ENCODE measurements at regions not wholly inside any gene's neighbourhood (a gene's known extent, or its start where the extent isn't known, plus 50 kb on each side); places are given as distances from the start of the nearest gene placed in this dataset.

DNA sequence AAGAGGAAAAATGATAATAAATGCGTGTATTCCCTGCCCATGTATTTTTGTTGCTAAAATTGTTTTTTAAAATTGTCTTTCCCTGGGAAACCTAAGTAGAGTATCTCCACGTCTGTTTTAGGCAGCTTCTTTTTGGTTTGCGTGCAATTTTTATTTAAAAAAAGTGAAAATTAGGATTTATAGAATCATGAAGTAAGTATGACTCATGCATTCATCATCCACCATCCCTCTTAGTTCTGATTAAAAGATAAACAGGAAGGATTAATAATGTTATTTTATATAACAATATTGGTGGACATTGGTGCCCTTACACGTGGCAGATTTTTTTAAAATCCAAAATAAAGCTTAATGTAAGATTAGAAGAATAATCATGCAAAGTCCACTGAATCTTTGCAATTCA is 358.7 kb downstream of the MED10 start:
- no peak overlapping the region for H3K4me3 ChIP-seq (ENCODE audit: control insufficient read depth in 2 of 3, extremely low read depth in 1 of 3, insufficient read depth in 2 of 3, low read depth in 1 of 3, low read length in 3 of 3)
- TF ChIP-seq, protein P1, sequence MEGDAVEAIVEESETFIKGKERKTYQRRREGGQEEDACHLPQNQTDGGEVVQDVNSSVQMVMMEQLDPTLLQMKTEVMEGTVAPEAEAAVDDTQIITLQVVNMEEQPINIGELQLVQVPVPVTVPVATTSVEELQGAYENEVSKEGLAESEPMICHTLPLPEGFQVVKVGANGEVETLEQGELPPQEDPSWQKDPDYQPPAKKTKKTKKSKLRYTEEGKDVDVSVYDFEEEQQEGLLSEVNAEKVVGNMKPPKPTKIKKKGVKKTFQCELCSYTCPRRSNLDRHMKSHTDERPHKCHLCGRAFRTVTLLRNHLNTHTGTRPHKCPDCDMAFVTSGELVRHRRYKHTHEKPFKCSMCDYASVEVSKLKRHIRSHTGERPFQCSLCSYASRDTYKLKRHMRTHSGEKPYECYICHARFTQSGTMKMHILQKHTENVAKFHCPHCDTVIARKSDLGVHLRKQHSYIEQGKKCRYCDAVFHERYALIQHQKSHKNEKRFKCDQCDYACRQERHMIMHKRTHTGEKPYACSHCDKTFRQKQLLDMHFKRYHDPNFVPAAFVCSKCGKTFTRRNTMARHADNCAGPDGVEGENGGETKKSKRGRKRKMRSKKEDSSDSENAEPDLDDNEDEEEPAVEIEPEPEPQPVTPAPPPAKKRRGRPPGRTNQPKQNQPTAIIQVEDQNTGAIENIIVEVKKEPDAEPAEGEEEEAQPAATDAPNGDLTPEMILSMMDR (optimal IDR thresholded peaks at IDR 0.05 in 1 of 3, IDR thresholded peaks at IDR 0.05 in 1 of 3, conservative IDR thresholded peaks at IDR 0.05 in 1 of 3; ENCODE audit: extremely low read depth in 1 of 3, insufficient read depth in 2 of 3, low read length in 3 of 3): no peak
- TF ChIP-seq EZH2 (IDR thresholded peaks at IDR 0.05; ENCODE audit: low read length): no peak
- H3K9me3 ChIP-seq (ENCODE audit: control insufficient read depth, low read depth, low read length): no peaks in the 10 kb centered on the region
- H3K4me2 ChIP-seq (ENCODE audit: control insufficient read depth, extremely low read depth, insufficient read depth, low read depth, low read length): no peak overlapping the region
- no peak for DNase-seq (ENCODE audit: low read depth, low spot score)
- H3K79me2 ChIP-seq (ENCODE audit: control insufficient read depth, insufficient read depth, low read length): no peaks in the 10 kb centered on the region
- H3K27me3 ChIP-seq (ENCODE audit: control insufficient read depth, extremely low read depth, insufficient read depth, low read length): no peaks in the 10 kb centered on the region
- no peaks in the 10 kb centered on the region for H3K9me1 ChIP-seq (ENCODE audit: control insufficient read depth, extremely low read depth, insufficient read depth, low read length)
- no peak for FAIRE-seq
- no peaks in the 10 kb centered on the region for H3K36me3 ChIP-seq (ENCODE audit: control insufficient read depth in 2 of 2, extremely low read depth in 1 of 2, insufficient read depth in 2 of 2, low read length in 2 of 2)
- H2AFZ ChIP-seq (ENCODE audit: control insufficient read depth, low read length): no peak overlapping the region
- H3K27ac ChIP-seq (ENCODE audit: control insufficient read depth, insufficient read depth, low read length): no peak overlapping the region
- no peak overlapping the region for H3K9ac ChIP-seq (ENCODE audit: control insufficient read depth, extremely low read depth, insufficient read depth, low read length)
- dilution Hi-C loops (cut with MboI; ENCODE audit: extremely low pct_ligation_motif_present, low sequenced_read_pairs): no loop called here
- H3K4me1 ChIP-seq (ENCODE audit: control insufficient read depth, extremely low read depth, insufficient read depth, low read length): no peaks in the 10 kb centered on the region
- H4K20me1 ChIP-seq (ENCODE audit: control insufficient read depth, extremely low read depth, insufficient read depth, low read length): no peaks in the 10 kb centered on the region

DNA sequence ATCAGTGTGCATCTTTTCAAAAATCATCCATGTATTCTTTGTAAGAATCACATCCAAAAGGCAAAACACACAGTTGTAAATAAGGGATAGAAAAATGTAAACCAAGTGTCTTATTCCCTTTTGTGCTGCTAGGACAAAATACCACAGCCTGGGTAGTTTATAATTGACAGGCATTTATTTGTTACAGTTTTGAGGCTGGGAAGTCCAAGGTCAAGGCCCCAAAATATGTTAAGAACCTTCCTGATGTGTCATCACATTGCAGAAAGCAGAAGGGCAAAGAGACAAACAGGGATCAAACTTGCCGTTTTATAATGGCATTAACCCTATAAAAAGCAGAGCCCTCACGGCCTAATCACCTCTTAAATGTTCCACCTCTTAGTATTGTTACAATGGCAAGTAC is 364.8 kb downstream of the MED10 start:
- Histone ChIP-seq H3K4me3 (ENCODE audit: control insufficient read depth in 2 of 3, extremely low read depth in 1 of 3, insufficient read depth in 2 of 3, low read depth in 1 of 3, low read length in 3 of 3) (no peak overlapping the region), H3K9me1 (ENCODE audit: control insufficient read depth, extremely low read depth, insufficient read depth, low read length) (no peaks in the 10 kb centered on the region), H2AFZ (ENCODE audit: control insufficient read depth, low read length) (no peak overlapping the region), H3K36me3 (ENCODE audit: control insufficient read depth in 2 of 2, extremely low read depth in 1 of 2, insufficient read depth in 2 of 2, low read length in 2 of 2) (no peaks in the 10 kb centered on the region), H3K79me2 (ENCODE audit: control insufficient read depth, insufficient read depth, low read length) (no peaks in the 10 kb centered on the region), H3K9me3 (ENCODE audit: control insufficient read depth, low read depth, low read length) (no peaks in the 10 kb centered on the region), H3K27ac (ENCODE audit: control insufficient read depth, insufficient read depth, low read length) (no peak overlapping the region), H3K4me1 (ENCODE audit: control insufficient read depth, extremely low read depth, insufficient read depth, low read length) (no peaks in the 10 kb centered on the region), H3K27me3 (ENCODE audit: control insufficient read depth, extremely low read depth, insufficient read depth, low read length) (no peaks in the 10 kb centered on the region), H4K20me1 (ENCODE audit: control insufficient read depth, extremely low read depth, insufficient read depth, low read length) (no peaks in the 10 kb centered on the region), H3K9ac (ENCODE audit: control insufficient read depth, extremely low read depth, insufficient read depth, low read length) (no peak overlapping the region), H3K4me2 (ENCODE audit: control insufficient read depth, extremely low read depth, insufficient read depth, low read depth, low read length) (no peak overlapping the region)
- dilution Hi-C loops (cut with MboI; ENCODE audit: extremely low pct_ligation_motif_present, low sequenced_read_pairs): no loop called here
- TF ChIP-seq, protein P1 (optimal IDR thresholded peaks at IDR 0.05 in 1 of 3, IDR thresholded peaks at IDR 0.05 in 1 of 3, conservative IDR thresholded peaks at IDR 0.05 in 1 of 3; ENCODE audit: extremely low read depth in 1 of 3, insufficient read depth in 2 of 3, low read length in 3 of 3): no peak
- no peak for TF ChIP-seq EZH2 (IDR thresholded peaks at IDR 0.05; ENCODE audit: low read length)
- FAIRE-seq (no peak), DNase-seq (ENCODE audit: low read depth, low spot score) (no peak)

Data from keratinocyte (primary cell).